Loucy (cell line): ENCODE measurements at regions not wholly inside any gene's neighbourhood (a gene's known extent, or its start where the extent isn't known, plus 50 kb on each side); places are given as distances from the start of the nearest gene placed in this dataset.

Experiments
- EZH2phosphoT487 ChIP-seq: fragments of 200-600 bp; IDR thresholded peaks from 2 replicates; pipeline ENCODE4 v1.6.1; 2018; ENCODE audit warnings: antibody characterized with exemption, mild to moderate bottlenecking, moderate library complexity, borderline replicate concordance
- TF ChIP-seq, protein P1 (sequence below): fragments of 200-600 bp; sonication (generic); conservative IDR thresholded peaks from 2 replicates; pipeline ENCODE4 v1.5.1; 2014; ENCODE audit warnings: mild to moderate bottlenecking, antibody characterized with exemption, low read length

DNA sequence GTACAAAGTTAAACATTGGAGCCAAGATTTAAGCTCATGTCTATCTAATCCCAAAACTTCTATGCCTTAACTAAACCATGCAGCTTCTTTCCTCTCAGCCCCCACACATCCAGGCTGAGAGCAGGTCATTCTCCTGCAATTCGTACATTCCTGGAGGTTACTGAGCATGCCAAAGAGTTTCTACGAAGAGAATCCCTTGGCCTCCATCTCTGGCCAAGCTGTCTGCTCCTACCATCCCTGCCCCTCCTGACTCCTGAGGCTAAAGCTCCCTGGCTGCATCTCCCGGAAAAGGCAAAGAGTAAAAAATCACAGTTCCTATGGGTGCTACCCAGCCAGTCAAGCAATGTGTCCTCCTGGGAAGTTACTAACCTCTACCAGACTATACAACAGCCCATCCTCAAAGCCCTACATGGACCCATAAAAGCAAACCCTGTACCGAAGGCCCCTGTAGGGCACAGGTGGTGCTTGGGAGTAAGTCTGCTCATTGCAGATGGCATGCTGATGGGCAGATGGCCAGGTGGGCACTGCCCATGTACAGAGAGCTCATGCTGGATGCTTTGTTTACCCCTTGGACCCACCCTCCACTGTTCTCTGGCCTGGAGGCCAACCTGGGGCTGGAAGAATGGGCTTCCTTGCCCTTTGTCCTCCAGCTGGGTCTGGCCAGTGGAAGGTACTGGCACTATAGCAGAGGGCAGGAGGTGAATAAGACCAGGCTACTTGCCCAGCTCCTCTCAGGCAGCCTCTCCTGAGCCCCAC is 99.5 kb downstream of the TTC32 start:
- no peak for TF ChIP-seq EZH2phosphoT487
- TF ChIP-seq, protein P1, sequence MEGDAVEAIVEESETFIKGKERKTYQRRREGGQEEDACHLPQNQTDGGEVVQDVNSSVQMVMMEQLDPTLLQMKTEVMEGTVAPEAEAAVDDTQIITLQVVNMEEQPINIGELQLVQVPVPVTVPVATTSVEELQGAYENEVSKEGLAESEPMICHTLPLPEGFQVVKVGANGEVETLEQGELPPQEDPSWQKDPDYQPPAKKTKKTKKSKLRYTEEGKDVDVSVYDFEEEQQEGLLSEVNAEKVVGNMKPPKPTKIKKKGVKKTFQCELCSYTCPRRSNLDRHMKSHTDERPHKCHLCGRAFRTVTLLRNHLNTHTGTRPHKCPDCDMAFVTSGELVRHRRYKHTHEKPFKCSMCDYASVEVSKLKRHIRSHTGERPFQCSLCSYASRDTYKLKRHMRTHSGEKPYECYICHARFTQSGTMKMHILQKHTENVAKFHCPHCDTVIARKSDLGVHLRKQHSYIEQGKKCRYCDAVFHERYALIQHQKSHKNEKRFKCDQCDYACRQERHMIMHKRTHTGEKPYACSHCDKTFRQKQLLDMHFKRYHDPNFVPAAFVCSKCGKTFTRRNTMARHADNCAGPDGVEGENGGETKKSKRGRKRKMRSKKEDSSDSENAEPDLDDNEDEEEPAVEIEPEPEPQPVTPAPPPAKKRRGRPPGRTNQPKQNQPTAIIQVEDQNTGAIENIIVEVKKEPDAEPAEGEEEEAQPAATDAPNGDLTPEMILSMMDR, result no peak
